CD4-positive, CD25-positive, alpha-beta regulatory T cell (primary cell): ENCODE measurements at regions not wholly inside any gene's neighbourhood (a gene's known extent, or its start where the extent isn't known, plus 50 kb on each side); places are given as distances from the start of the nearest gene placed in this dataset.
"Not testable (repeated sequence)": the region's sequence is repeated elsewhere in the genome, so short reads cannot be mapped to it uniquely, and the experiment has no call there.

Experiments
- ATAC-seq, 2 donors: fragments of 150-1000 bp; cut with Tn5 transposase; one replicate each; pipeline ENCODE4 v1.10.0; 2021; ENCODE audit warnings: low read depth in 2 of 2, moderate number of reproducible peaks in 2 of 2, moderate library complexity in 1 of 2
- DNase-seq, 3 donors: peaks; one replicate each; pipeline versions ENCODE4 v3.0.0 to v3.0.0-alpha.2; 2012 to 2022; ENCODE audit warnings: mixed read lengths in 1 of 3
- H3K27ac ChIP-seq: one replicate; pipeline ENCODE4 v1.7.0; 2013; ENCODE audit warnings: mild to moderate bottlenecking, low read length; ENCODE audit not compliant: insufficient read depth, poor library complexity, severe bottlenecking
- H3K27me3 ChIP-seq: one replicate; pipeline ENCODE4 v1.7.0; 2013; ENCODE audit warnings: low read length; ENCODE audit not compliant: control insufficient read depth, insufficient read depth
- H3K36me3 ChIP-seq: one replicate; pipeline ENCODE4 v1.7.0; 2013; ENCODE audit warnings: mild to moderate bottlenecking, low read length, moderate library complexity; ENCODE audit not compliant: control insufficient read depth, insufficient read depth
- H3K4me1 ChIP-seq: 2 replicates; pipeline ENCODE4 v1.7.0; 2013; ENCODE audit warnings: mild to moderate bottlenecking, low read length; ENCODE audit not compliant: insufficient read depth, control insufficient read depth, poor library complexity, severe bottlenecking
- H3K4me3 ChIP-seq: one replicate; pipeline ENCODE4 v1.7.0; 2013; ENCODE audit warnings: low read depth, mild to moderate bottlenecking, low read length, moderate library complexity
- H3K9me3 ChIP-seq, 2 experiments: 1 replicate in 1 of 2; 2 replicates in 1 of 2; pipeline ENCODE4 v1.7.0; 2013; ENCODE audit warnings: low read length in 2 of 2, mild to moderate bottlenecking in 1 of 2, moderate library complexity in 1 of 2; ENCODE audit not compliant: control insufficient read depth in 2 of 2
- H3K27ac Mint-ChIP-seq, 3 donors: one replicate each; pipeline ENCODE4 v1.8.0; 2020 to 2022; ENCODE audit warnings: mild to moderate bottlenecking in 3 of 3, mixed read lengths in 3 of 3, moderate library complexity in 2 of 3
- H3K27me3 Mint-ChIP-seq: one replicate; pipeline ENCODE4 v1.8.0; 2022; ENCODE audit warnings: mild to moderate bottlenecking, mixed read lengths
- H3K36me3 Mint-ChIP-seq: one replicate; pipeline ENCODE4 v1.8.0; 2020; ENCODE audit warnings: mixed read lengths
- H3K4me1 Mint-ChIP-seq, 4 donors: one replicate each; pipeline ENCODE4 v1.8.0; 2020 to 2022; ENCODE audit warnings: mixed read lengths in 4 of 4, mild to moderate bottlenecking in 1 of 4
- H3K4me3 Mint-ChIP-seq, 4 donors: one replicate each; pipeline ENCODE4 v1.8.0; 2020 to 2022; ENCODE audit warnings: mild to moderate bottlenecking in 4 of 4, mixed read lengths in 4 of 4, moderate library complexity in 3 of 4
- H3K9me3 Mint-ChIP-seq, 7 donors: one replicate each; pipeline ENCODE4 v1.8.0; 2020 to 2022; ENCODE audit warnings: mixed read lengths in 7 of 7, mild to moderate bottlenecking in 3 of 7, moderate library complexity in 2 of 7

- no peak overlapping the region for H3K27ac Mint-ChIP-seq
- Histone ChIP-seq H3K27me3 (no peaks in the 10 kb centered on the region), H3K4me1 (no peaks in the 10 kb centered on the region), H3K9me3 (no peaks in the 10 kb centered on the region), H3K36me3 (no peaks in the 10 kb centered on the region), H3K4me3 (no peak overlapping the region), H3K27ac (no peak overlapping the region)
- no peaks in the 10 kb centered on the region for H3K9me3 Mint-ChIP-seq
- ATAC-seq (no peak), DNase-seq (no peak)
- H3K36me3 Mint-ChIP-seq = no peaks in the 10 kb centered on the region
- no peaks in the 10 kb centered on the region for H3K27me3 Mint-ChIP-seq
- H3K4me1 Mint-ChIP-seq = no peaks in the 10 kb centered on the region
- H3K4me3 Mint-ChIP-seq = no peak overlapping the region
These were observed 305.6 kb downstream of the RPS24 start for GRCh38 chr10:78339251-78339650.

DNA sequence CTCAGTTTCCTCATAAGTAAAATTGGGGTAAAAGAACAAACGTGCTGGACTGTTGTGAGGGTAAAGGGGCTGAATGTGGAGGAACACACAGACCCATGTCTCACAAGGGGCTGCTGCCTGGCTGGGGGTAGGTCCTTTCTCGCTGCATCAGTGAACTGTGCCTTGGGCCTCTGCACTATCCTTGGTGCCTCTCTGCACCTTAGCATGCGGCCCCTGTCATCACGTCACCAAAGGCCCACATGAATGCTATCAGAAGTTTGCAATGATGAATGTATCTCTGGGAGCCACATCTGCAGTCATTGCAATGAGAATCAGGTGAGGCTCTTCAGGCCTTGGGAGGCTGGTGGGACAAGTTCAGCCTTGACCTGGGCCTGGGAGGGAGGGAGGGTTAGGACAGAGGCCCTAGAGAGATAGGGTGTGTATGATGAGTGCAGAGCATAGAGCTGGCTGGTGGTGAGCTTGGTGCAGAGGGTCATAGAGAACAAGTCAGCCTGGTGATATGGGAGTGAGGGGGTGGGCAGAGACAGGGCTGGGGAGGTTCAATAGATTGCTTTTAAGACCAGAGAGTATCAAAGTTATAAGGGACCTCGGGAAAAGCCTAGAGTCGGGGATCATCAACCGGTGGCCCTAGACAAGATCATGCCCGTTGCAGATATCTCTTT is 308.4 kb downstream of the RPS24 start:
- H3K27ac ChIP-seq = no peak overlapping the region
- no peaks in the 10 kb centered on the region for H3K27me3 ChIP-seq
- Mint-ChIP-seq H3K9me3 (no peaks in the 10 kb centered on the region), H3K36me3 (no peaks in the 10 kb centered on the region), H3K4me3 (no peak overlapping the region), H3K4me1 (no peaks in the 10 kb centered on the region), H3K27ac (no peak overlapping the region), H3K27me3 (peaks cover 6% of the 10 kb centered on the region)
- no peaks in the 10 kb centered on the region for H3K4me1 ChIP-seq
- DNase-seq (no peak), ATAC-seq (no peak)
- no peaks in the 10 kb centered on the region for H3K9me3 ChIP-seq
- H3K4me3 ChIP-seq = no peak overlapping the region
- H3K36me3 ChIP-seq = no peaks in the 10 kb centered on the region

DNA sequence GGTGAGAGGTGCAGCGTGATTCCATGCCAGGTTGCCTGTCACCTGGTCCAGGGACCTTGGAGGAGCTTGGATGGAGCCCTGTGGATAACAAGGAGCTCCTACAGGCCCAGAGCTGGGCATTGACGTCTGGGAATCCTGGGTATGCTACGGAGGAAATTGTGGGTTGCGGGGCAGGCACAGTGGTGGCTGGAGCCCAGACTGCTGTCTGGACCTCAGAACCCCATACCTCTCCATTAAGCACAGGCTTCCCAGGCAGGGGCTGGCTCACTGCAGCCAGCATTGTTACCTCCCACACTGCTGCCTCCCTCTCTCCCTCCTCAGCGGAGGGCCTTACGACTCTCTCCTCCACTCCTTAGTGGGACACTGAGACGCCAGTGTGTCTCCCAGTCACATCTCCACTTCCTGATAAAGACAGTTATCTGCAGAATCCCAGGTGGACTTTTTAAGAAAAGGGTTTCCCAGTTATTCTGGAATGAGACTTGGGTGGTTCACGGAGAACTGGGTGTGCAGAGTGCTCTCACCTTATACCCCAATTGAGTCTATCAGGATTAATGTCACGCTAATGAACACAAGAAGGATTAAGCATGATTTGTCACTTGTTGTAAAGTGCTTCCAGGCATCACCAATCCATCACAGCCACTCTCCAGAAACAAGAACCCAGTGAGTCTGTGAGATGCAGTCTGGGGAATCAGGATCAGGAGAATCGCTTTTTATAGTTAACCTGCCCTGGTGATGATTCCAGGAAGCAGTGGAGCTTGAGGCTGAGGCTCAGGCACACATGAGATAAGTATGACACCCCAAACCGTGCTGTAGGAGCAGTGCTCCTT is 309.4 kb downstream of the RPS24 start:
- Mint-ChIP-seq H3K4me3 (no peak overlapping the region), H3K9me3 (no peaks in the 10 kb centered on the region), H3K36me3 (no peaks in the 10 kb centered on the region), H3K27ac (no peak overlapping the region), H3K27me3 (peaks cover 15% of the 10 kb centered on the region), H3K4me1 (no peaks in the 10 kb centered on the region)
- ATAC-seq (no peak), DNase-seq (no peak)
- Histone ChIP-seq H3K27ac (no peak overlapping the region), H3K27me3 (peaks cover 2% of the 10 kb centered on the region), H3K4me1 (no peaks in the 10 kb centered on the region), H3K36me3 (no peaks in the 10 kb centered on the region), H3K9me3 (no peaks in the 10 kb centered on the region), H3K4me3 (no peak overlapping the region)

- ATAC-seq, H3K9me3 ChIP-seq, H3K4me1 Mint-ChIP-seq, H3K4me3 Mint-ChIP-seq, DNase-seq, H3K36me3 ChIP-seq, H3K27ac ChIP-seq, H3K36me3 Mint-ChIP-seq, H3K27ac Mint-ChIP-seq, H3K27me3 ChIP-seq, H3K4me3 ChIP-seq, H3K4me1 ChIP-seq, H3K9me3 Mint-ChIP-seq: not testable (repeated sequence)
- peaks cover 15% of the 10 kb centered on the region for H3K27me3 Mint-ChIP-seq
These were observed 310.6 kb downstream of the RPS24 start for GRCh38 chr10:78344257-78344656.

DNA sequence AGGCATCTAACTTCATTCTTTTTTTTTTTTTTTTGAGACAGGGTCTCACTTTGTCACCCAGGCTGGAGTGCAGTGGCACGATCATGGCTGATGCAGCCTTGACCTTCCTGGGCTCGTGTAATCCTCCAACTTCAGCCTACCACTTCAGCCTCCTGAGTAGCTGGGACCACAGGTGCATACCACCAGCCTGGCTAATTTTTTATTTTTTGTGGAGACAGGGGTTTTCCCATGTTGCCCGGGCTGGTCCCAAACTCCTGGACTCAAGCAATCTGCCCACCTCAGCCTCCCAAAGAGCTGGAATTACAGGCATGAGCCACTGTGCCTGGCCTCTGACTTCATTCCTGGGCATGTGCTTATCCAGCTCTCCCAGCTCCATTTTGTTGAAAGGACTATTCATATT is 311.9 kb downstream of the RPS24 start:
- DNase-seq, H3K27me3 ChIP-seq, H3K36me3 Mint-ChIP-seq, H3K36me3 ChIP-seq, H3K9me3 ChIP-seq, H3K4me3 ChIP-seq, H3K4me1 Mint-ChIP-seq, H3K9me3 Mint-ChIP-seq, H3K27ac Mint-ChIP-seq, H3K4me1 ChIP-seq, H3K4me3 Mint-ChIP-seq, ATAC-seq, H3K27ac ChIP-seq: not testable (repeated sequence)
- H3K27me3 Mint-ChIP-seq = peaks cover 15% of the 10 kb centered on the region

- H3K27ac Mint-ChIP-seq = no peak overlapping the region
- H3K36me3 ChIP-seq = no peaks in the 10 kb centered on the region
- H3K36me3 Mint-ChIP-seq = no peaks in the 10 kb centered on the region
- no peak overlapping the region for H3K4me3 ChIP-seq
- ATAC-seq (no peak), DNase-seq (no peak)
- no peaks in the 10 kb centered on the region for H3K4me1 Mint-ChIP-seq
- H3K9me3 ChIP-seq = no peaks in the 10 kb centered on the region
- peaks cover 0 to 2% (median 0%) of the 10 kb centered on the region in 7 donors for H3K9me3 Mint-ChIP-seq
- no peaks in the 10 kb centered on the region for H3K4me1 ChIP-seq
- peaks cover 2% of the 10 kb centered on the region for H3K27me3 ChIP-seq
- peaks cover 15% of the 10 kb centered on the region for H3K27me3 Mint-ChIP-seq
- no peak overlapping the region for H3K27ac ChIP-seq
- H3K4me3 Mint-ChIP-seq = no peak overlapping the region
These were observed 313.1 kb downstream of the RPS24 start for GRCh38 chr10:78346721-78347120.

- Mint-ChIP-seq H3K27ac (no peak overlapping the region), H3K4me1 (no peaks in the 10 kb centered on the region), H3K4me3 (no peak overlapping the region), H3K27me3 (peaks cover 15% of the 10 kb centered on the region), H3K36me3 (no peaks in the 10 kb centered on the region), H3K9me3 (peaks cover 0 to 3% (median 0%) of the 10 kb centered on the region in 7 donors)
- Histone ChIP-seq H3K27me3 (peaks cover 6% of the 10 kb centered on the region), H3K9me3 (no peaks in the 10 kb centered on the region), H3K4me3 (no peak overlapping the region), H3K36me3 (no peaks in the 10 kb centered on the region), H3K27ac (no peak overlapping the region), H3K4me1 (no peaks in the 10 kb centered on the region)
- DNase-seq = no peak
- ATAC-seq = no peak
These were observed 314.9 kb downstream of the RPS24 start for GRCh38 chr10:78348411-78349164.
